Prostate gland (tissue), 2 donors: ENCODE measurements at regions not wholly inside any gene's neighbourhood (a gene's known extent, or its start where the extent isn't known, plus 50 kb on each side); places are given as distances from the start of the nearest gene placed in this dataset.

Source experiments
- POLR2A ChIP-seq: fragments of 450-650 bp; IDR thresholded peaks from one replicate; pipeline ENCODE4 v1.6.1; 2016; ENCODE audit warnings: antibody characterized with exemption, mild to moderate bottlenecking
- POLR2AphosphoS5 ChIP-seq: sonication (generic); formaldehyde crosslinking; IDR thresholded peaks from one replicate; pipeline ENCODE4 v1.6.1; 2017; ENCODE audit warnings: antibody characterized with exemption
- TF ChIP-seq, protein P1 (sequence below), 4 experiments: fragments of 200-600 bp in 2 of 4; fragments of 450-650 bp in 2 of 4; sonication (generic) in 2 of 4; IDR thresholded peaks; 1 replicate in 3 of 4; 2 replicates in 1 of 4; pipeline ENCODE4 v1.5.1; 2016 to 2019; ENCODE audit warnings: antibody characterized with exemption in 4 of 4, mild to moderate bottlenecking in 2 of 4, moderate library complexity in 2 of 4

DNA sequence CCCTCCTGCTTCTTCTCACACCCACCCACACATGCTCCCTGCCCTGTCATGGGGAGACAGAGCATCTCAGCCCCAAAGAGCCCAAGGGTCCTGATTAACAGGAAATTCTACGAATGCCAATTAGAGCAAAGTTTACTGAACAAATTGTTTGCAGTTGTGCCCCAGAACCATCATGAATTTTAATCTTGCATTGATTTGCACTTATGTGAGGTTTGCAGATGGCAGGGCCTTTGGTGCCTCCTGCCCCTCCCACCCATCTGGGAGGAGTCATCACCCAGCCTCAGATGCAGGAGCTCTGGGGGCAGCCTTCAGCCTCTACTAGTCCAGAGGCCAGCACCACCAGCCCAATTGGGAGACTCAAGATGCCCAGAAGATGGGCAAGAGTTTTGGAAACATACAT lies 80.8 kb downstream of the PCDH1 start:
- TF ChIP-seq, protein P1, sequence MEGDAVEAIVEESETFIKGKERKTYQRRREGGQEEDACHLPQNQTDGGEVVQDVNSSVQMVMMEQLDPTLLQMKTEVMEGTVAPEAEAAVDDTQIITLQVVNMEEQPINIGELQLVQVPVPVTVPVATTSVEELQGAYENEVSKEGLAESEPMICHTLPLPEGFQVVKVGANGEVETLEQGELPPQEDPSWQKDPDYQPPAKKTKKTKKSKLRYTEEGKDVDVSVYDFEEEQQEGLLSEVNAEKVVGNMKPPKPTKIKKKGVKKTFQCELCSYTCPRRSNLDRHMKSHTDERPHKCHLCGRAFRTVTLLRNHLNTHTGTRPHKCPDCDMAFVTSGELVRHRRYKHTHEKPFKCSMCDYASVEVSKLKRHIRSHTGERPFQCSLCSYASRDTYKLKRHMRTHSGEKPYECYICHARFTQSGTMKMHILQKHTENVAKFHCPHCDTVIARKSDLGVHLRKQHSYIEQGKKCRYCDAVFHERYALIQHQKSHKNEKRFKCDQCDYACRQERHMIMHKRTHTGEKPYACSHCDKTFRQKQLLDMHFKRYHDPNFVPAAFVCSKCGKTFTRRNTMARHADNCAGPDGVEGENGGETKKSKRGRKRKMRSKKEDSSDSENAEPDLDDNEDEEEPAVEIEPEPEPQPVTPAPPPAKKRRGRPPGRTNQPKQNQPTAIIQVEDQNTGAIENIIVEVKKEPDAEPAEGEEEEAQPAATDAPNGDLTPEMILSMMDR (IDR thresholded peaks at IDR 0.05) = no peak
- TF ChIP-seq POLR2A = no peak
- TF ChIP-seq POLR2AphosphoS5 = no peak
